ENCODE measurements at regions not wholly inside any gene's neighbourhood (a gene's known extent, or its start where the extent isn't known, plus 50 kb on each side); places are given as distances from the start of the nearest gene placed in this dataset.
"Not testable (repeated sequence)": the region's sequence is repeated elsewhere in the genome, so short reads cannot be mapped to it uniquely, and the experiment has no call there.

- no peak for TF ChIP-seq CTCF (conservative IDR thresholded peaks at IDR 0.05)
- peaks cover 21% of the 10 kb centered on the region for H3K27me3 Mint-ChIP-seq (ENCODE audit: low read depth)
- H3K4me3 Mint-ChIP-seq = no peak overlapping the region
- no peak overlapping the region for H3K27ac Mint-ChIP-seq (ENCODE audit: unreplicated experiment)
- no peak for DNase-seq (ENCODE audit: low read depth, low spot score)
- H3K36me3 Mint-ChIP-seq (ENCODE audit: low read depth) = peaks cover 9% of the 10 kb centered on the region
- no peaks in the 10 kb centered on the region for H3K4me1 Mint-ChIP-seq
- H3K9me3 Mint-ChIP-seq = peaks cover 19% of the 10 kb centered on the region
Observed at GRCh38 chr7:155938129-155938528, 125.9 kb upstream of the SHH start.

DNA sequence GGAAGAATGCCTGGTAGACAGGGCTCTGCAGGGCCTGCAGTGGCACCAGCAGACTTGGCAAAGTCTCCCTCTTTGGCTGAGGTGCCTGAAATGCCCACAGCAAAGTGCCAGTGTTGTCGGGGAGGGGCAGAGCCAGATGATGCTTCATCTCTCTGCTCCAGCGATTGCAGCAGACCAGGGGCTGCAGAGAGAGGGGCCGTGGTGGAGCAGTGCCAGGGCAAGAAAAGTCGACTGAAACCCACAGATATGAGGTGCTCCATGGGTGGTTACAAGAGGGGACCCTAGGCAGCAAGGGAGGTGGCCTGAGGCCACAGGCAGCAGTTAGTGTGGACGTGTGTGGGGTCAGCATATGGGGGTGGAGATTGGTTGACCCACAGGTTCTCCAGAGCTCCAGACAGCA, 123.5 kb upstream of the SHH start:
- Mint-ChIP-seq H3K27ac (ENCODE audit: unreplicated experiment) (peak overlapping the region; percentile 27), H3K36me3 (ENCODE audit: low read depth) (peaks cover 9% of the 10 kb centered on the region), H3K9me3 (peaks cover 19% of the 10 kb centered on the region), H3K4me3 (no peak overlapping the region), H3K4me1 (no peaks in the 10 kb centered on the region), H3K27me3 (ENCODE audit: low read depth) (peaks cover 21% of the 10 kb centered on the region)
- DNase-seq (ENCODE audit: low read depth, low spot score) = no peak
- TF ChIP-seq CTCF (conservative IDR thresholded peaks at IDR 0.05) = no peak

GRCh38 chr7:155935005-155935557, 122.8 kb upstream of the SHH start:
- H3K4me1 Mint-ChIP-seq = no peaks in the 10 kb centered on the region
- DNase-seq (ENCODE audit: low read depth, low spot score) = no peak
- peaks cover 5% of the 10 kb centered on the region for H3K36me3 Mint-ChIP-seq (ENCODE audit: low read depth)
- TF ChIP-seq CTCF (conservative IDR thresholded peaks at IDR 0.05) = no peak
- peaks cover 20% of the 10 kb centered on the region for H3K27me3 Mint-ChIP-seq (ENCODE audit: low read depth)
- peaks cover 15% of the 10 kb centered on the region for H3K9me3 Mint-ChIP-seq
- H3K4me3 Mint-ChIP-seq = no peak overlapping the region
- H3K27ac Mint-ChIP-seq (ENCODE audit: unreplicated experiment) = no peak overlapping the region

DNA sequence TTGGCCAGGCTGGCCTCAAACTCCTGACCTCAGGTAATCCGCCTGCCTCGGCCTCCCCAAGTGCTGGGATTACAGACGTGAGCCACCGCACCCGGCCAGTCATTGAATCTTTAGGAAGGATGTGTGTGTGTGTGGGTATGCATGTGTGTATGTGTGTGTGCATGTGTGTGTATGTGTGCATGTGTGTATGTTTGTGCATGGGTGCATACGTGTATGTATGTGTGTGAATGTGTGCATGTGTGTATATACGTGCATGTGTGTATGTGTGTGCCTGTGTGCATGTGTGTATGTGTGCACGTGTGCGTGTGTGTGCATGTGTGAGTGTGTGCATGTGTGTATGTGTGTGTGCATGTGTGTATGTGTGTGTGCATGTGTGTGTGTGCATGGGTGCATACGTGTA, 120.1 kb upstream of the SHH start:
- H3K27me3 Mint-ChIP-seq (ENCODE audit: low read depth) = peaks cover 30% of the 10 kb centered on the region
- H3K9me3 Mint-ChIP-seq; H3K4me3 Mint-ChIP-seq; H3K36me3 Mint-ChIP-seq (ENCODE audit: low read depth); DNase-seq (ENCODE audit: low read depth, low spot score); H3K4me1 Mint-ChIP-seq: not testable (repeated sequence)
- peak overlapping the region; percentile 35 for H3K27ac Mint-ChIP-seq (ENCODE audit: unreplicated experiment)

GRCh38 chr7:155931396-155932085, 119.3 kb upstream of the SHH start:
- DNase-seq (ENCODE audit: low read depth, low spot score) = no peak
- Mint-ChIP-seq H3K4me1 (no peaks in the 10 kb centered on the region), H3K27ac (ENCODE audit: unreplicated experiment) (no peak overlapping the region), H3K36me3 (ENCODE audit: low read depth) (no peaks in the 10 kb centered on the region), H3K4me3 (no peak overlapping the region), H3K9me3 (peaks cover 5% of the 10 kb centered on the region), H3K27me3 (ENCODE audit: low read depth) (peaks cover 26% of the 10 kb centered on the region)
- no peak for TF ChIP-seq CTCF (conservative IDR thresholded peaks at IDR 0.05)

DNA sequence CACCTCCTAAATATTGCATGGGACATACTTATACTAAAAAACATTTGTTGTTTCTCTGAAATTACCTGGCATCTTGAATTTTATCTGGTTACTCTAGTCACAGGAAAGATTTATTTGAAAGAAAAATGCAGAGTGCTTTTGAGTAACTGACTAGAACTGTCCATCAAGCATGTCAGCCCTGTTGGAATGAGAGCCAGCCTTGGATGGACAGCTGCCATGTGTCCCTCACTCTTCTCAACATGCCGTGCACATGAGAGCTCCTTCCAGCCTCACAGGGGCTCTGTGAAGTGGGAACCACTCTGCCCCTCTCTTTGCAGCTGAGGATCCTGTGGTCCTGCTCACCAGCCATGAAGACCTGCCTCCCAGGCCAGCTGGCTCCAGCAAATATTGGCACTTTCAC, 118.3 kb upstream of the SHH start:
- Mint-ChIP-seq H3K27ac (ENCODE audit: unreplicated experiment) (no peak overlapping the region), H3K4me3 (no peak overlapping the region), H3K36me3 (ENCODE audit: low read depth) (no peaks in the 10 kb centered on the region), H3K4me1 (no peaks in the 10 kb centered on the region), H3K9me3 (peaks cover 5% of the 10 kb centered on the region), H3K27me3 (ENCODE audit: low read depth) (peaks cover 26% of the 10 kb centered on the region)
- TF ChIP-seq CTCF (conservative IDR thresholded peaks at IDR 0.05) = no peak
- no peak for DNase-seq (ENCODE audit: low read depth, low spot score)
